OCI-LY3 (cell line): ENCODE measurements at regions not wholly inside any gene's neighbourhood (a gene's known extent, or its start where the extent isn't known, plus 50 kb on each side); places are given as distances from the start of the nearest gene placed in this dataset.

Experiments used
- CTCF ChIP-seq: fragments of 200-600, 300-600 bp; sonication (generic); IDR thresholded peaks from 2 replicates; pipeline ENCODE4 v1.5.1; 2014; ENCODE audit warnings: antibody characterized with exemption, low read length, low read depth
- EZH2phosphoT487 ChIP-seq: fragments of 200-600 bp; shearing (Covaris generic); IDR thresholded peaks from 2 replicates; pipeline ENCODE4 v1.6.1; 2018; ENCODE audit warnings: antibody characterized with exemption, mixed run types, low read depth

- TF ChIP-seq CTCF (no peak), EZH2phosphoT487 (no peak)
These were observed 299.2 kb upstream of the USP25 start for GRCh38 chr21:15430577-15430976.
